SK-N-SH treated with all-trans-retinoic acid at 6 μM for 48 hours (cell line): ENCODE measurements at regions not wholly inside any gene's neighbourhood (a gene's known extent, or its start where the extent isn't known, plus 50 kb on each side); places are given as distances from the start of the nearest gene placed in this dataset.

Experiments
- ARNTL ChIP-seq: fragments of 450-650 bp; formaldehyde crosslinking; IDR thresholded peaks from 2 replicates; pipeline ENCODE4 v1.5.0; 2020; ENCODE audit warnings: low read depth, mild to moderate bottlenecking, moderate library complexity, borderline replicate concordance
- ESRRG ChIP-seq: fragments of 250-450 bp; sonication (Bioruptor Pico); IDR thresholded peaks from 2 replicates; pipeline ENCODE4 v1.6.1; 2021; ENCODE audit warnings: mild to moderate bottlenecking
- GLIS3 ChIP-seq: fragments of 250-450 bp; sonication (Bioruptor Pico); IDR thresholded peaks from 2 replicates; pipeline ENCODE4 v1.5.0; 2020; ENCODE audit warnings: mild to moderate bottlenecking, moderate library complexity
- OSR1 ChIP-seq: fragments of 250-450 bp; sonication (Bioruptor Pico); IDR thresholded peaks from 2 replicates; pipeline ENCODE4 v1.8.0; 2022; ENCODE audit warnings: moderate library complexity, mild to moderate bottlenecking, inconsistent platforms
- PPARA ChIP-seq: fragments of 250-450 bp; sonication (Bioruptor Pico); IDR thresholded peaks from 2 replicates; pipeline ENCODE4 v1.5.0; 2020; ENCODE audit warnings: mild to moderate bottlenecking, borderline replicate concordance
- RARB ChIP-seq: fragments of 250-450 bp; sonication (Bioruptor Pico); IDR thresholded peaks from 2 replicates; pipeline ENCODE4 v1.8.0; 2021; ENCODE audit warnings: mild to moderate bottlenecking, moderate library complexity
- ZC3H10 ChIP-seq: fragments of 250-450 bp; sonication (Bioruptor Pico); IDR thresholded peaks from 2 replicates; pipeline ENCODE4 v1.5.1; 2021; ENCODE audit warnings: mild to moderate bottlenecking, moderate library complexity
- ZFP30 ChIP-seq: fragments of 450-650 bp; formaldehyde crosslinking; IDR thresholded peaks from 2 replicates; pipeline ENCODE4 v1.5.0; 2022; ENCODE audit warnings: mild to moderate bottlenecking, moderate library complexity
- ZNF8 ChIP-seq: fragments of 450-650 bp; formaldehyde crosslinking; IDR thresholded peaks from 2 replicates; pipeline ENCODE4 v1.5.0; 2020; ENCODE audit warnings: mild to moderate bottlenecking, moderate library complexity
- TF ChIP-seq, protein P1 (sequence below): fragments of 250-450 bp; sonication (Bioruptor Pico); IDR thresholded peaks from 2 replicates; pipeline ENCODE4 v1.5.1; 2020; ENCODE audit warnings: low read depth, mild to moderate bottlenecking, moderate library complexity
- TF ChIP-seq, protein P2 (sequence below): fragments of 250-450 bp; sonication (Bioruptor Pico); IDR thresholded peaks from 2 replicates; pipeline ENCODE4 v1.5.1; 2021; ENCODE audit warnings: mild to moderate bottlenecking, moderate library complexity
- TF ChIP-seq, protein P3 (sequence below): fragments of 250-450 bp; sonication (Bioruptor Pico); IDR thresholded peaks from 2 replicates; pipeline ENCODE4 v1.5.0; 2020; ENCODE audit warnings: mild to moderate bottlenecking, moderate library complexity

DNA sequence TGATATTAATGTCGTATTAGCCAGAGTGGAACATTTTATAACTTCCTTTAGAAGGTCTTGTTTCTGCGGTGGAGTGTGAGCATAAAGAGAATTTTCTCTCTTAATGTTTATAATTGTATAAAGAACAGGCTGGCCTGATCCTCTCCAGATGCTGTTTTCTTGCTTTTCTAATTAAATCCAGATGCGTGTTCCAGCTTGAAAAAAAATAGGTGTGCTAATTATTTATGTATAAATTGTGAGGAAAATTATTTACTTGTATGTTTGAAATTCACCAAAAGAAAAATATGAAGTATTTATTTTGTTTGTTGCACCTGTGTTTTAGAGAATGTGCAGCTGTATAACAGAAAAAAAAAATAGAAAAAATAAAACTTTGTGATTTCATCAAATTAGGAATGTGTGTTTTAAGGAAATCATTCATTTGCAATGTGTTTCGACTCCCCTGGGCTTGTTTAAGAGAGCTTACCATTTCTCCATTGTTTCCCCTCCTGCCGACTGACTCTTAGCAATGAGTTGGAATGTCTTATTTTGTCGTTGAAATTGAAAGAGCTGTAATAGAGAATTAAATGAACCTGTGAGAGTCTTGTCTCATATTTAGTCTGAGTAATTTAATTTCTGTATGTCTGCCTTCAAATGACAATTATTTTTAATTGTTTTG, 220.1 kb upstream of the NXPH2 start:
- TF ChIP-seq RARB (no peak), OSR1 (CRISPR knock-in tag) (no peak), ZC3H10 (CRISPR knock-in tag) (no peak), GLIS3 (CRISPR knock-in tag) (no peak), ESRRG (CRISPR knock-in tag) (no peak), ZFP30 (CRISPR knock-in tag) (no peak), ZNF8 (CRISPR knock-in tag) (no peak), ARNTL (CRISPR knock-in tag) (no peak), PPARA (no peak)
- TF ChIP-seq, protein P1, sequence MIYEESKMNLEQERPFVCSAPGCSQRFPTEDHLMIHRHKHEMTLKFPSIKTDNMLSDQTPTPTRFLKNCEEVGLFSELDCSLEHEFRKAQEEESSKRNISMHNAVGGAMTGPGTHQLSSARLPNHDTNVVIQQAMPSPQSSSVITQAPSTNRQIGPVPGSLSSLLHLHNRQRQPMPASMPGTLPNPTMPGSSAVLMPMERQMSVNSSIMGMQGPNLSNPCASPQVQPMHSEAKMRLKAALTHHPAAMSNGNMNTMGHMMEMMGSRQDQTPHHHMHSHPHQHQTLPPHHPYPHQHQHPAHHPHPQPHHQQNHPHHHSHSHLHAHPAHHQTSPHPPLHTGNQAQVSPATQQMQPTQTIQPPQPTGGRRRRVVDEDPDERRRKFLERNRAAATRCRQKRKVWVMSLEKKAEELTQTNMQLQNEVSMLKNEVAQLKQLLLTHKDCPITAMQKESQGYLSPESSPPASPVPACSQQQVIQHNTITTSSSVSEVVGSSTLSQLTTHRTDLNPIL (CRISPR knock-in tag), result no peak
- TF ChIP-seq, protein P2, sequence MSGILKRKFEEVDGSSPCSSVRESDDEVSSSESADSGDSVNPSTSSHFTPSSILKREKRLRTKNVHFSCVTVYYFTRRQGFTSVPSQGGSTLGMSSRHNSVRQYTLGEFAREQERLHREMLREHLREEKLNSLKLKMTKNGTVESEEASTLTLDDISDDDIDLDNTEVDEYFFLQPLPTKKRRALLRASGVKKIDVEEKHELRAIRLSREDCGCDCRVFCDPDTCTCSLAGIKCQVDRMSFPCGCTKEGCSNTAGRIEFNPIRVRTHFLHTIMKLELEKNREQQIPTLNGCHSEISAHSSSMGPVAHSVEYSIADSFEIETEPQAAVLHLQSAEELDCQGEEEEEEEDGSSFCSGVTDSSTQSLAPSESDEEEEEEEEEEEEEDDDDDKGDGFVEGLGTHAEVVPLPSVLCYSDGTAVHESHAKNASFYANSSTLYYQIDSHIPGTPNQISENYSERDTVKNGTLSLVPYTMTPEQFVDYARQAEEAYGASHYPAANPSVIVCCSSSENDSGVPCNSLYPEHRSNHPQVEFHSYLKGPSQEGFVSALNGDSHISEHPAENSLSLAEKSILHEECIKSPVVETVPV (CRISPR knock-in tag), result no peak
- TF ChIP-seq, protein P3, sequence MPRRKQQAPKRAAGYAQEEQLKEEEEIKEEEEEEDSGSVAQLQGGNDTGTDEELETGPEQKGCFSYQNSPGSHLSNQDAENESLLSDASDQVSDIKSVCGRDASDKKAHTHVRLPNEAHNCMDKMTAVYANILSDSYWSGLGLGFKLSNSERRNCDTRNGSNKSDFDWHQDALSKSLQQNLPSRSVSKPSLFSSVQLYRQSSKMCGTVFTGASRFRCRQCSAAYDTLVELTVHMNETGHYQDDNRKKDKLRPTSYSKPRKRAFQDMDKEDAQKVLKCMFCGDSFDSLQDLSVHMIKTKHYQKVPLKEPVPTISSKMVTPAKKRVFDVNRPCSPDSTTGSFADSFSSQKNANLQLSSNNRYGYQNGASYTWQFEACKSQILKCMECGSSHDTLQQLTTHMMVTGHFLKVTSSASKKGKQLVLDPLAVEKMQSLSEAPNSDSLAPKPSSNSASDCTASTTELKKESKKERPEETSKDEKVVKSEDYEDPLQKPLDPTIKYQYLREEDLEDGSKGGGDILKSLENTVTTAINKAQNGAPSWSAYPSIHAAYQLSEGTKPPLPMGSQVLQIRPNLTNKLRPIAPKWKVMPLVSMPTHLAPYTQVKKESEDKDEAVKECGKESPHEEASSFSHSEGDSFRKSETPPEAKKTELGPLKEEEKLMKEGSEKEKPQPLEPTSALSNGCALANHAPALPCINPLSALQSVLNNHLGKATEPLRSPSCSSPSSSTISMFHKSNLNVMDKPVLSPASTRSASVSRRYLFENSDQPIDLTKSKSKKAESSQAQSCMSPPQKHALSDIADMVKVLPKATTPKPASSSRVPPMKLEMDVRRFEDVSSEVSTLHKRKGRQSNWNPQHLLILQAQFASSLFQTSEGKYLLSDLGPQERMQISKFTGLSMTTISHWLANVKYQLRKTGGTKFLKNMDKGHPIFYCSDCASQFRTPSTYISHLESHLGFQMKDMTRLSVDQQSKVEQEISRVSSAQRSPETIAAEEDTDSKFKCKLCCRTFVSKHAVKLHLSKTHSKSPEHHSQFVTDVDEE (CRISPR knock-in tag), result no peak
